Stimulated activated CD8-positive, alpha-beta memory T cell treated with anti-CD3 and anti-CD28 coated beads, Interleukin-12 subunit alpha, Interleukin-12 subunit beta, amount 100 ng/mL, for 1 hour (primary cell): ENCODE measurements at regions not wholly inside any gene's neighbourhood (a gene's known extent, or its start where the extent isn't known, plus 50 kb on each side); places are given as distances from the start of the nearest gene placed in this dataset.

Source experiments
- DNase-seq: peaks from one replicate; pipeline ENCODE4 v3.0.0-alpha.2; 2020; ENCODE audit warnings: low read depth

DNA sequence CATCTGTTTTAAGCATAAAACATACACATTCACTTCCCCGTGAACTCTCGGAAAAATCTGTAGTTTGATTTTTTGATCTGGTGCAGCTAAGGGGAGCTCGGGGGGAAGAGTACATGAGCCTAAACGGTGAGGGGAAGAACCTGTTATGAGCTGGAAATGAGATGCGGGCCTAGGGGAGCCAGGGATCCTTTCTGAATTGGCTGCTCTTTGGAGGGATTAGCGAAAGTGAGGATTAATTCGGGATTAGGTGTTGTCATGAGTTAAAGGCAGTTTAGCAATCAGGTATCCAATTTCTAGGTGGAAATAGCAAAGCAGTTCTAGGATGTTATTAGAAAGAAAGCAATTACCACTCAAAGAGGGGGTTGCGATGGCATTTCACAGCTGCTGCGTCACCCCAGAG is 51.1 kb upstream of the ADARB2 start:
- DNase-seq: no peak
